GM18517 (cell line): ENCODE measurements at regions not wholly inside any gene's neighbourhood (a gene's known extent, or its start where the extent isn't known, plus 50 kb on each side); places are given as distances from the start of the nearest gene placed in this dataset.
"Not testable (repeated sequence)": the region's sequence is repeated elsewhere in the genome, so short reads cannot be mapped to it uniquely, and the experiment has no call there.

ENCODE experiments used
- ATAC-seq: cut with Tn5 transposase; IDR thresholded peaks from one replicate; pipeline ENCODE4 v1.9.1; 2021; ENCODE audit warnings: mild to moderate bottlenecking, moderate library complexity; ENCODE audit not compliant: unreplicated experiment

DNA sequence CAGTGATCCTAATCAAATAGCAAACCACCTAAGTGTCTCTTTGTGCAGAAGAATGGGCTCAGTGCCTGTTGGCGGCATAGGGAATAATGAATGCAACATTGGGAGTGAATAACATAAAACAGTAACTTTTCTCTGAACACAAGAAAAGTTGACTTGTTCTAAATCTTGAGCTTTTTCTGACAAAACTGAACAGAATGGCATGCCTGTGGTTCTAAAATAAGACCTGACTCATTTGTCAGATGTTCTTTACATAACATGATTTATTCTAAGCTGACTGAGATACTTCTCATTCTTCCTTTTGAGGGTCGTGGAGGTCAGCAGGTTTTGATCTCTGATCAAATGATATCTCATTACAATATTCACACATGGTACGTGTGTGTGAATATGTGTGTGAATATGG is 165.4 kb upstream of the WDR1 start:
- no peak for ATAC-seq

- ATAC-seq = no peak
These were observed 162.7 kb upstream of the WDR1 start for GRCh38 chr4:10279261-10279660.

- no peak for ATAC-seq
These were observed 161.5 kb upstream of the WDR1 start for GRCh38 chr4:10278071-10278470.

DNA sequence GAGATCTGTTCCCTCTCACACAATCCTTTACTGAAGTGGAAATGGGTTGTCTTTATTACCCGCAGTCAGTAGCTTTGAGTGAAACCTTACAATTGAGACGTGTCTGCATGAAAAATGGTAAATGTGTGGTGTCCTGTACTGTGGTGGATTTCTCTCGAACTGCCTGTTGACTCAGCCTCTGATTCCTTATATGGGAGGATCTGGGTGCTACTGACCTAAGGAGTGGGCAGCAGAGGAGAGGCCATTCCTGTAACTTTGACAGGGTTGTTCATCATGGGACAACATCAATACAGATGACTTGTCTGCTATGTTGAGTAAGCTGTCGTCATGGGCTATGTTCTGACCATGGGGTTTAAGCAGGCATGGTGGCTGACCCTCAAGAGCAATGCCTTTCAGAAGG is 159.6 kb upstream of the WDR1 start:
- ATAC-seq = no peak

DNA sequence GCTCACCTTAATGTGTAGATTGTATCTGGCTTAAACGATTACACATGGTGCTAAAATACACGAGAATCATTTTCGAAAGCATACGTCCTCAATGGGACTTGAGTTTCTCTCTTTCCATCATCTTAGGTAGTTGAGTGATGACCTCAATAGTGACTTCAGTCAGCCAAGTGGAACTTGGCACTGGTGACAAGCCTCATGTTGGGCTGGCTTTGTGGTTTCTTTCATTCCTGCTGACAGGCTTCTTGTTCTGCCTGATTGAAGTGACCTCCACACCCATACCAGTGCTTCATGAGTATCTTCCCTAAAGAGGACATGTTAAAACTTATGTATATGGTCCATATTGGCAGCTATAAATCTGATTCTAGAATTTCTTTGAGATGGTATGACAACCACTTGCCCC is 159.1 kb upstream of the WDR1 start:
- ATAC-seq = no peak

- no peak for ATAC-seq
These were observed 156.4 kb upstream of the WDR1 start for GRCh38 chr4:10273030-10273429.

DNA sequence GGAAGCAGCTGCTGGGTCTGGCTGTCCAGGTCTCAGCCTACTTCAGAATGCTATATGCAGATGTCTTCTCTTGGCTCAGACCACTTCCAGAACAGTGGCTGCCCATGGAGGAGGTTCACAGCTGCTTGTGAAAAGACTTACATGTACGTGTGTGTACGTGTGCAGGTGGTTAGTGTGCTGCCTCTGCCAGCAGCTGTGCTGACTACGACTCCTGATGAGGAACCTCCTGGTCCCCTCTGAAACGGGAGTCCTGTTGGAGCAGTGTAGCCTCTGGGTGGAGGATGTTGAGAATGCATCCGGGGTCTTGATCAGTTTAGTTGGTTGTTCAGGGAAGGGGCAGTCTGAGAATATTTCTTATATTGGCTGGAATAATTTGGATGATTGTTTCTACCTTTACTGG is 155.9 kb upstream of the WDR1 start:
- ATAC-seq = no peak

DNA sequence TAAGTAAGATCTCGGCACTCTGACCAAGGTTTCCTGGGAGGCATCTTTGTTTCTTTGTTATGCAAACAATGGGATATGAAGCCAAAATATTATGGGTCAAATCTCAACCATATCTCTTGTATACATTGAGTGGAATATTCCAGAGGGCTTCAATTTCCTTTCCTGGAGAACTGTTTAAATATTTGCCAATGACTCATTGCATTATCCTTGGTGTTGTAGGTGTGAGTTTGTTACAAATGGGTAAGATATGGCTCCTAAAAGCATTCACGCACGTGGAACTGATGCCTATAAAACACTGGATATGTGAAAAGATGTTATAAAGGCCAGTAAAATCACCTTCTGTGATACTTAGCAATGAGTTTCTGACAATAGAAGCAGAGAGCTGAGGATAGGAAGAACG is 150.5 kb upstream of the WDR1 start:
- no peak for ATAC-seq

DNA sequence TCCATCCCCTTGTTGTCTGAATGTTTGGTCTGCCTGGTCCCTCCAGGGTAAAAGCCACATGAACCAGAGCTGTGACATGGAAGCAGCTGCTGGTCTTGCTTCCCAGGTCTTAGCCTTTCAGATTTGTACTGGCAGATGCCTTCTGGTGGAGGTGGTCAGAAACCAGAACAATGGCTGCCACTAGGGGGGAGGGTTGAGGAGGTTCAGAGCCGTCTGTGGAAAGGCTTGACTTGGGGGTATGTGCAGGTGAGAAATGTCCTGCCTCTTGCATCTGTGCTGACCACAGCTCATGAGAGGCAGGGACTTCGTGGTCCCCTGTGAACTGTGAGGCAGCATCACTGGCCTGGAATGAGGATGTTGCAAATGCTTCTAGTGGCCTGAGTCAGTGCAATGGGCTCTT is 144.2 kb upstream of the WDR1 start:
- ATAC-seq = no peak

- no peak for ATAC-seq
These were observed 143.4 kb upstream of the WDR1 start for GRCh38 chr4:10259976-10260375.

DNA sequence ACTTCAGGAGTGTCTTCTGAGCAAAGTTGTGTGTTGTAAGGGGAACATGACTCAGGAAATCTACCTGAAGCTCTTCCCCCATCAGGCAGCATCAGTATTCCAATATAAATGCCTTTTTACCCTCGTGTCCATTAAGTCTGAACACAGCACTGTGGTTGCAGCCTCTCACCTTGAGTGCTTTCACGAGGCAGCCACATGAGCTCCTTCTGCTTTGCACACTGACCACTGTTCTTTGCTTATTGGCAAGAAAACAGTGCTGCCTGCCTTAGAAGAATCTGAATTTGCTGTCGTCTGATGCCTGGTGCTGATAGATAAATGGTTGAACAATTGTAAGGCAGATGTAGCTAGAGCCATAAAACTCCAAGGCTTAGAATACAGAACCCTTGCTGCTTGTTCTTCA is 139.6 kb upstream of the WDR1 start:
- no peak for ATAC-seq

DNA sequence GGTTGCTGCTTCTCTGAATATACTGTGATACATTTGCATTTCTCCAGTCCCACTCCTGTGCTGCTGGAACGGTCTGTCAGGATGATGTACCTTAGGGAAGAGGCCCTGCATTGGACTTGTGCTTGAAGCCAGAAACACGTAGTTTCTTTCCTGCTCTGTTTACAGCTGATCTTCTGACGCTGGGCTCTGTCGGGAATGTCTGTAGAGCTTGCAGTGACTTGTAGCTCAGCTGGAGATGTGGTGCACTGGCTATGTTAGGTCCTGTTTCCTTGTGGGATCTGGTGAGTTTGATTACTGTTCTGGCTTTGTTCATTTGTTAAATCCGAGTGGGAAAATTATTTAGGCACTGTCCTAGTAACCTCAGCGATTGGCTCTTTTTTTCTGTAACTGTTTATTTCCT is 137.2 kb upstream of the WDR1 start:
- no peak for ATAC-seq

DNA sequence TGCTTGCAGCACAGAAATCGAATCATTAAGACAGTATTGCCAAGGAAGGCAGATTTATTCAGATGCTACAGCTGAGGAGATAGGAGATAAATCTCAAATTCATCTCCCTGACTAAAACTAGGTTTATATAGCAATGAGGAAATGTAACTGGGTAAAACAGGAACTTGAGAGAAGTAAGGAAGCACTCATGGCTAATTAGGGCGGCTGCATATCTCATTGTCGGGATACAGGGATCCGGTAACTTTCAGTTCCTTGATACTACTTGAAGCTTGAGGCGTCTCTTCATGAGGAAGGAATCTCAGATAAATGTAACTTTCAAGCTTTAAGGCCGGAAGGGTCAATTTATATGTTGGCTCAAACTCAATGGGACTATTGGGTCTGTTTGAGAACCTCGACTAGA is 129.2 kb upstream of the WDR1 start:
- ATAC-seq = no peak

DNA sequence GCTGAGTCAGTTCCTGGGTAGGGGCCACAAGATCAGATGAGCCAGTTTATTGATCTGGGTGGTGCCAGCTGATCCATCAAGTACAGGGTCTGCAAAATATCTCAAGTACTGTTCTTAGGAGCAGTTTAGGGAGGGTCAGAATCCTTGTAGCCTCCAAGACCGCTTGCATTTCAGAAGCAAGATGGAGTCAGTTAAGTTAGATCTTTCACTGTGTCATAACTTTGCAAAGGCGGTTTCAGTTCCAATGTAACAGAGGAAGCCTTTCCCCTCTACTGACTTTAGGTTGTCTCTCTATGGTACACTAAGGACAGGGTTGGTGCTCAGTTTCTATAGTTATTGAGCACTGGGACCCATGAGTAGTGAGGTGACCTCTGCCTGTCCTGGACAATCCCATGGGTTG is 127.3 kb upstream of the WDR1 start:
- no peak for ATAC-seq

GRCh38 chr4:10240691-10241090 is 124.1 kb upstream of the WDR1 start:
- no peak for ATAC-seq

GRCh38 chr4:10239982-10240654 is 123.5 kb upstream of the WDR1 start:
- no peak for ATAC-seq

GRCh38 chr4:10237131-10237530 is 120.5 kb upstream of the WDR1 start:
- no peak for ATAC-seq

GRCh38 chr4:10232114-10232513 is 115.5 kb upstream of the WDR1 start:
- ATAC-seq = no peak

- ATAC-seq = no peak
These were observed 110.2 kb upstream of the WDR1 start for GRCh38 chr4:10226756-10227155.

DNA sequence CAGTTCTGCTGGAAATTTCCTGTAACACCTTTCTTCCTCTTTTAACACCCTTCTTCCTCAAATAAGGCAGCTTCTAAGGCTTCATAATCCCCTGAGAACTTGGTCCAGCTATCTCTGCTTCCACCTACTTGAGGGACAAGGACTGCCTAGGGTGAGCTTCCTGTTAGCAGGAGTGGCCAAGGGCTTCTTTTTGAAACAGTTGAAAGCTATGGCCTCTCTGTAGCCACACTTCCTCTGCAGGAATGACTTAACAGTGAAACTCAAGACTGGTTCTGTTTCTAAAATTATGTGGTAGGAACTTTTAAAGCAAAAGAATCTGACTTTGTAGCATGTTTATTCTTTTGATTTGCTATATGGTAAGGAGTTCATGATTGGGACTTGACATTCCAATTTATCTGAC is 108.5 kb upstream of the WDR1 start:
- ATAC-seq = no peak

DNA sequence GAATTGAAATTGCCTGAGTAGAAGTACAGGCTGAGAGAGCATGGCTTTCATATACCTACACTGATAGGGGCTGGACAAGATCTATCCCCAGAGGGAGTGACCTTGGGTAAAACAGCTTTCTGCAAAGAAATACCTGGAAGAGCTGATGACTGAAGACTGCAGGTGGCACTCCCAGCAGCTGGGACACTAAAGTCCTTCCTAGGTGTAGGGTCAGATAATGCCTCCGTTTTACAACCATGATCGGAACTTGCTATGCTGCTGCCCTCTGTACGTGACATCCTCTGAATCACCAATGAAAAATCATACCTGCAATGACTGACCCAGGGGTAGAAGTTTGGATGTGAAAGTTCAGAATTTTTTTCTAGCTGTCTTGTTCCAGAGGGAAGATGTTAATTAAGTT is 107.2 kb upstream of the WDR1 start:
- ATAC-seq = no peak

- not testable (repeated sequence) for ATAC-seq
These were observed 96.9 kb upstream of the WDR1 start for GRCh38 chr4:10213481-10213880.

- no peak for ATAC-seq
These were observed 96.3 kb upstream of the WDR1 start for GRCh38 chr4:10212901-10213300.

DNA sequence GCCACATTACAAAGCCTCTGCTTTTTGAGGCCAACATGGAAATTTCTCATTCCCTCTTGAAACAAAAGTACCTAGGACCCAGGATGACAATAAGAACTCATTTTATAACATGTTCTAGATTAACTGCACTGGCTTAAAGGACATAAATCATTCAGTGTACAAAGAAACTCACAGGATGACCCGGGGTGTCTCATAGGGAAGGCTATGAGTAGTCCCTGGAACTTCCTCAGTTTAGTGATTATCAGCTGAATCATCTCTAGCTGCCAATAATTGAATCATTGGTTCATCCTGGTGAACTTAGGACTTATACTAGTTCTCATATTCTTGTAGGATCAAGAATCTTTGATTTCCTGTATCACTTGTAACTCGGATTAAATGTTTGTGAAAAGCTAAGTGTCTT is 95.8 kb upstream of the WDR1 start:
- ATAC-seq = no peak
